Transverse colon (tissue), 3 donors: ENCODE measurements at regions not wholly inside any gene's neighbourhood (a gene's known extent, or its start where the extent isn't known, plus 50 kb on each side); places are given as distances from the start of the nearest gene placed in this dataset.
"Not testable (repeated sequence)": the region's sequence is repeated elsewhere in the genome, so short reads cannot be mapped to it uniquely, and the experiment has no call there.

Experiments used
- CTCF ChIP-seq, 5 experiments: fragments of 200-600 bp in 3 of 5; fragments of 450-650 bp in 2 of 5; sonication (generic) in 3 of 5; IDR thresholded peaks; 1 replicate in 2 of 5; 2 replicates in 3 of 5; pipeline ENCODE4 v1.5.1; 2016 to 2017; ENCODE audit warnings: antibody characterized with exemption in 5 of 5, inconsistent platforms in 3 of 5, mild to moderate bottlenecking in 2 of 5, moderate library complexity in 1 of 5
- EP300 ChIP-seq: sonication (generic); formaldehyde crosslinking; IDR thresholded peaks from one replicate; pipeline ENCODE4 v1.6.1; 2017; ENCODE audit warnings: antibody characterized with exemption, low read depth
- POLR2A ChIP-seq: fragments of 450-650 bp; IDR thresholded peaks from one replicate; pipeline ENCODE4 v1.6.1; 2016; ENCODE audit warnings: antibody characterized with exemption, mild to moderate bottlenecking, moderate library complexity

GRCh38 chr2:186385638-186386201, 100.3 kb upstream of the ZC3H15 start:
- TF ChIP-seq CTCF (IDR thresholded peaks at IDR 0.05); POLR2A; EP300: not testable (repeated sequence)
